ENCODE measurements at regions not wholly inside any gene's neighbourhood (a gene's known extent, or its start where the extent isn't known, plus 50 kb on each side); places are given as distances from the start of the nearest gene placed in this dataset.

DNA sequence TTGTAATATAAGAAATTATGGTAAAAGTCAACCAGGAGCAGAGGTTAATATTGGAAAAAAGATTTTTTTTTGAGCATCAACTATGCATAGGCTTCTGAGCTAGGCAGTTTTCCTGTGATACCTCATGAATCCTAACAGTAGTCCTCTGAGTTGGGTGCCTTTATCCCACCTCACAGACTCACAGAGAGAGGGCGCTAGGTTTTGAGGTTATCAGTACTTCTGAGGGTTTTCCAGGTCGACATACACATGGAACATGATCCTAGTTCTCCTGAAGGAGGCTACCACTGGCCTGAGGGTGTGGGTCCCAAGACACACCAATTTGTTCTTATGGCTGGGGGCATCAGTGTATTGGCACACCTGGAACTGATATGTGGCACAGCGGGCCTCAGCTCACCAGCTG, 358.8 kb upstream of the JAG1 start:
- no peaks in the 10 kb centered on the region for H3K9me3 ChIP-seq (ENCODE audit: control extremely low read depth in 1 of 5, control insufficient read depth in 4 of 5, insufficient read depth in 2 of 5, low read depth in 1 of 5, low read length in 4 of 5)
- H3K4me1 ChIP-seq (ENCODE audit: control extremely low read depth in 1 of 4, control insufficient read depth in 4 of 4, insufficient read depth in 4 of 4, low read length in 3 of 4), result no peaks in the 10 kb centered on the region
- no peaks in the 10 kb centered on the region for H3K36me3 ChIP-seq (ENCODE audit: control insufficient read depth in 4 of 4, insufficient read depth in 4 of 4, low read length in 3 of 4)
- no CpG with 5 or more reads among the region's 3 CpGs for WGBS (ENCODE audit: insufficient coverage)
- H3K27ac ChIP-seq (ENCODE audit: insufficient read depth in 1 of 2, low read depth in 1 of 2, low read length in 2 of 2, poor library complexity in 1 of 2, severe bottlenecking in 2 of 2), result no peak overlapping the region
- H3K27me3 ChIP-seq (replicated peaks in 2 of 5; ENCODE audit: control insufficient read depth in 4 of 5, insufficient read depth in 5 of 5, low read length in 4 of 5), result no peaks in the 10 kb centered on the region
- ChIA-PET CTCF (interaction anchor here (0.7 kb wide), 1 partner anchor 11 kb away, joined by 4 read pairs; no protein-coding TSS in a partner anchor), POLR2A (no interaction called here)
- no peak for DNase-seq
- H3K4me3 ChIP-seq (ENCODE audit: control insufficient read depth in 1 of 7, extremely low read depth in 1 of 7, insufficient read depth in 4 of 7, low read depth in 2 of 7, low read length in 6 of 7), result no peak overlapping the region

DNA sequence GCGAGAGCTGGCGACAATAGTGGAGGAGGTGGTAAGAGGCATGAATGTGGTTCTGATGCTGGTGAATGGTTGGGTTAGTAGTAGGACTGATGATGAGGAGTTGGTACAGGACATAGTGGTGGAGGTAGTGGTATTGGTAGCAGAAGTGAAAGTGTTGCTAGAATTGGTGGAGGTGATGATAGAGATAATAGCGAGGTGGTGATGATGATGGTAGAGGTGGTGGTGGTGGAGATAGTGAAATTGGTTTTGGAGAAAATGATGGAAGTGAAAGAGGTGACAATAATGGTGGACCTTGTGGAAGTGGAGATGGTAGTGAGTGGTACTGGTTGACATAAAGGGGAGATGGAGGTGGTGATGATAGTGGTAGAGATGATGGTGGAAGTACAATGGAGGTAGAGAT, 360.2 kb upstream of the JAG1 start:
- Histone ChIP-seq H3K27ac (ENCODE audit: insufficient read depth in 1 of 2, low read depth in 1 of 2, low read length in 2 of 2, poor library complexity in 1 of 2, severe bottlenecking in 2 of 2) (no peak overlapping the region), H3K4me1 (ENCODE audit: control extremely low read depth in 1 of 4, control insufficient read depth in 4 of 4, insufficient read depth in 4 of 4, low read length in 3 of 4) (no peaks in the 10 kb centered on the region), H3K27me3 (replicated peaks in 2 of 5; ENCODE audit: control insufficient read depth in 4 of 5, insufficient read depth in 5 of 5, low read length in 4 of 5) (no peaks in the 10 kb centered on the region), H3K4me3 (ENCODE audit: control insufficient read depth in 1 of 7, extremely low read depth in 1 of 7, insufficient read depth in 4 of 7, low read depth in 2 of 7, low read length in 6 of 7) (no peak overlapping the region), H3K9me3 (ENCODE audit: control extremely low read depth in 1 of 5, control insufficient read depth in 4 of 5, insufficient read depth in 2 of 5, low read depth in 1 of 5, low read length in 4 of 5) (no peaks in the 10 kb centered on the region), H3K36me3 (ENCODE audit: control insufficient read depth in 4 of 4, insufficient read depth in 4 of 4, low read length in 3 of 4) (no peaks in the 10 kb centered on the region)
- DNase-seq, result no peak
- POLR2A ChIA-PET, result no interaction called here
- WGBS (ENCODE audit: insufficient coverage), result 97% methylated on average over 3 of the region's 3 CpGs
- CTCF ChIA-PET, result no interaction called here

DNA sequence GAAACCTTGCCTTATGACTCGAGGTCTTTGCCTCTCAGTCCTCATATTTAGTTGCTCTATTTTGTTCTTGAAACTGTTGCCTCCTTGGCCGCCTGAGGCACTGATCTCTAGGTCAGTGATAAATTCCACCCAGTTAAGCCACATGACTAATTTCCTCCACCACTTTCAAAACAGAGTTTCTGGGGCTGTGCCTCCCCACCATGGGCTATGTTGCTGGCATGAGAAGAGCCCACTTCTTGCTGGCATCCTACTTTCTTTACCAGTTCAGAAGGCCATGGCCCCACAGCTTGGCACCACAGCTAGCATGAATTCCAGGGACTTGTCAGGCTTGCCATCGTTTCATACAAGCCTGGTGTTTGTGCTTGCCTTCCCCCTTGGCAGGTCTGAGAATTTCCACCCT, 361.4 kb upstream of the JAG1 start:
- H3K27ac ChIP-seq (ENCODE audit: insufficient read depth in 1 of 2, low read depth in 1 of 2, low read length in 2 of 2, poor library complexity in 1 of 2, severe bottlenecking in 2 of 2), result no peak overlapping the region
- no peaks in the 10 kb centered on the region for H3K27me3 ChIP-seq (replicated peaks in 2 of 5; ENCODE audit: control insufficient read depth in 4 of 5, insufficient read depth in 5 of 5, low read length in 4 of 5)
- DNase-seq, result no peak
- H3K9me3 ChIP-seq (ENCODE audit: control extremely low read depth in 1 of 5, control insufficient read depth in 4 of 5, insufficient read depth in 2 of 5, low read depth in 1 of 5, low read length in 4 of 5), result no peaks in the 10 kb centered on the region
- no peak overlapping the region for H3K4me3 ChIP-seq (ENCODE audit: control insufficient read depth in 1 of 7, extremely low read depth in 1 of 7, insufficient read depth in 4 of 7, low read depth in 2 of 7, low read length in 6 of 7)
- ChIA-PET CTCF (no interaction called here), POLR2A (no interaction called here)
- WGBS (ENCODE audit: insufficient coverage), result 94% methylated on average over 3 of the region's 3 CpGs
- no peaks in the 10 kb centered on the region for H3K36me3 ChIP-seq (ENCODE audit: control insufficient read depth in 4 of 4, insufficient read depth in 4 of 4, low read length in 3 of 4)
- no peaks in the 10 kb centered on the region for H3K4me1 ChIP-seq (ENCODE audit: control extremely low read depth in 1 of 4, control insufficient read depth in 4 of 4, insufficient read depth in 4 of 4, low read length in 3 of 4)

DNA sequence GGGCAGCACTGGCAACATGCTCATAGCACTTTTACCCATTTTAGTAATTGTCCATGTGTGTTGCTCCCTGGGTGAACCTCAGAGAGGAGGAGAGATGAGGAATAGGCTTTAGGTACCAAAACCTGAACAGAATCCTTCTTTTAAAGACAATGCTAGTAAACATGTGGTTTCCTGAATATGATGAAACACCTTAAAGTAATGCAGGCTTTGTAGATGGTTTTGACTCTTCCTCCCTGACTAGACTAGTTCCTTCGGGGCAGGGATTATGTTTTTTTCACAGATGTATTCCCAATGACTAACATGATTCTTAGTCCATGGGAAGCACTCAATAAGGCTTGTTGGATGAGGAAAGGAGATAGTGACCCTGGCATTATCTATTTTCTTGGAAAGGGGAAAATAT, 367.6 kb upstream of the JAG1 start:
- Histone ChIP-seq H3K27me3 (replicated peaks in 2 of 5; ENCODE audit: control insufficient read depth in 4 of 5, insufficient read depth in 5 of 5, low read length in 4 of 5) (no peaks in the 10 kb centered on the region), H3K4me3 (ENCODE audit: control insufficient read depth in 1 of 7, extremely low read depth in 1 of 7, insufficient read depth in 4 of 7, low read depth in 2 of 7, low read length in 6 of 7) (no peak overlapping the region), H3K27ac (ENCODE audit: insufficient read depth in 1 of 2, low read depth in 1 of 2, low read length in 2 of 2, poor library complexity in 1 of 2, severe bottlenecking in 2 of 2) (no peak overlapping the region), H3K9me3 (ENCODE audit: control extremely low read depth in 1 of 5, control insufficient read depth in 4 of 5, insufficient read depth in 2 of 5, low read depth in 1 of 5, low read length in 4 of 5) (no peaks in the 10 kb centered on the region), H3K36me3 (ENCODE audit: control insufficient read depth in 4 of 4, insufficient read depth in 4 of 4, low read length in 3 of 4) (no peaks in the 10 kb centered on the region), H3K4me1 (ENCODE audit: control extremely low read depth in 1 of 4, control insufficient read depth in 4 of 4, insufficient read depth in 4 of 4, low read length in 3 of 4) (no peaks in the 10 kb centered on the region)
- whole genome bisulfite sequencing (ENCODE audit: insufficient coverage), result no CpG with 5 or more reads among the region's 1 CpG
- no peak for DNase-seq
- ChIA-PET POLR2A (no interaction called here), CTCF (no interaction called here)

DNA sequence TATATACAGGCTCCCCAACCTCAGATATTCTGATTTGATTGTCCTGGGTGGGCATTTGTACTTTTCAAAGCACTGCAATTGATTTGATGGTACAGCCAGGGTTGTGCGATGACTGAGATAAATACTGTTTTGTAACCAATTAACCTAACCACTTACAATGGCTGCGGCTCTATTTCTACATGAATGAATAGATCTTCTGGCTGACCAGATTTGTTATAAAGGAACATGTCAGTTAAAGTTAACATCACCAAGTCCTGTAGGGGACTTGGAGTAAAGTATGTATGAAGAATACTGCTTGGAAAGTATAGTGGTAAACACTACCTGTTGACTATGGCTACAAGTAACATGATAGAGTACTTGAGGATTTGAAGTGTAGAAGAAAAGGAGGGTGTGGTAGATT, 369.2 kb upstream of the JAG1 start:
- H3K36me3 ChIP-seq (ENCODE audit: control insufficient read depth in 4 of 4, insufficient read depth in 4 of 4, low read length in 3 of 4), result no peaks in the 10 kb centered on the region
- no CpG with 5 or more reads among the region's 2 CpGs for WGBS (ENCODE audit: insufficient coverage)
- no peaks in the 10 kb centered on the region for H3K9me3 ChIP-seq (ENCODE audit: control extremely low read depth in 1 of 5, control insufficient read depth in 4 of 5, insufficient read depth in 2 of 5, low read depth in 1 of 5, low read length in 4 of 5)
- POLR2A ChIA-PET, result no interaction called here
- no peaks in the 10 kb centered on the region for H3K27me3 ChIP-seq (replicated peaks in 2 of 5; ENCODE audit: control insufficient read depth in 4 of 5, insufficient read depth in 5 of 5, low read length in 4 of 5)
- no peaks in the 10 kb centered on the region for H3K4me1 ChIP-seq (ENCODE audit: control extremely low read depth in 1 of 4, control insufficient read depth in 4 of 4, insufficient read depth in 4 of 4, low read length in 3 of 4)
- no peak overlapping the region for H3K27ac ChIP-seq (ENCODE audit: insufficient read depth in 1 of 2, low read depth in 1 of 2, low read length in 2 of 2, poor library complexity in 1 of 2, severe bottlenecking in 2 of 2)
- no peak for DNase-seq
- CTCF ChIA-PET, result no interaction called here
- no peak overlapping the region for H3K4me3 ChIP-seq (ENCODE audit: control insufficient read depth in 1 of 7, extremely low read depth in 1 of 7, insufficient read depth in 4 of 7, low read depth in 2 of 7, low read length in 6 of 7)

DNA sequence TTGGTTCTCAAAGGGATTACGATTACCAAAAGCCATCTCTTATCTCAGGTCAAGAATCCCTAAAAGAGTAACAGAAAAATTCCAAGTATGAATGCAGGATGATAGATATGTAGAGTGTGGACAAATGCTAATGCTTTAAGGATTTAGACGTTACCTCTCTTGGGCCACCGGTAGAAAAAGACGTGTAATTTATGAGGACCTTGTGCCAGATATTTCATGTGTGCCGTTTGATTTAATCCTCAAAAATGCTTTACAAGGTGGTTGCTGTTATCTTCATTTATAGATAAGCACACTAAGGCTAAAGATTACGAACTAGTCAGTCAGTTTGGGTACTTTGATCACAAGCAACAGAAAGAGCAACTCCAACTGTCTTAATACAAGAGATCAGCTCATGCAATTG, 370.8 kb upstream of the JAG1 start:
- Histone ChIP-seq H3K9me3 (ENCODE audit: control extremely low read depth in 1 of 5, control insufficient read depth in 4 of 5, insufficient read depth in 2 of 5, low read depth in 1 of 5, low read length in 4 of 5) (no peaks in the 10 kb centered on the region), H3K4me1 (ENCODE audit: control extremely low read depth in 1 of 4, control insufficient read depth in 4 of 4, insufficient read depth in 4 of 4, low read length in 3 of 4) (no peaks in the 10 kb centered on the region), H3K4me3 (ENCODE audit: control insufficient read depth in 1 of 7, extremely low read depth in 1 of 7, insufficient read depth in 4 of 7, low read depth in 2 of 7, low read length in 6 of 7) (no peak overlapping the region), H3K27ac (ENCODE audit: insufficient read depth in 1 of 2, low read depth in 1 of 2, low read length in 2 of 2, poor library complexity in 1 of 2, severe bottlenecking in 2 of 2) (no peak overlapping the region), H3K27me3 (replicated peaks in 2 of 5; ENCODE audit: control insufficient read depth in 4 of 5, insufficient read depth in 5 of 5, low read length in 4 of 5) (no peaks in the 10 kb centered on the region), H3K36me3 (ENCODE audit: control insufficient read depth in 4 of 4, insufficient read depth in 4 of 4, low read length in 3 of 4) (no peaks in the 10 kb centered on the region)
- WGBS (ENCODE audit: insufficient coverage), result 100% methylated on average over 3 of the region's 6 CpGs
- ChIA-PET POLR2A (no interaction called here), CTCF (no interaction called here)
- no peak for DNase-seq

DNA sequence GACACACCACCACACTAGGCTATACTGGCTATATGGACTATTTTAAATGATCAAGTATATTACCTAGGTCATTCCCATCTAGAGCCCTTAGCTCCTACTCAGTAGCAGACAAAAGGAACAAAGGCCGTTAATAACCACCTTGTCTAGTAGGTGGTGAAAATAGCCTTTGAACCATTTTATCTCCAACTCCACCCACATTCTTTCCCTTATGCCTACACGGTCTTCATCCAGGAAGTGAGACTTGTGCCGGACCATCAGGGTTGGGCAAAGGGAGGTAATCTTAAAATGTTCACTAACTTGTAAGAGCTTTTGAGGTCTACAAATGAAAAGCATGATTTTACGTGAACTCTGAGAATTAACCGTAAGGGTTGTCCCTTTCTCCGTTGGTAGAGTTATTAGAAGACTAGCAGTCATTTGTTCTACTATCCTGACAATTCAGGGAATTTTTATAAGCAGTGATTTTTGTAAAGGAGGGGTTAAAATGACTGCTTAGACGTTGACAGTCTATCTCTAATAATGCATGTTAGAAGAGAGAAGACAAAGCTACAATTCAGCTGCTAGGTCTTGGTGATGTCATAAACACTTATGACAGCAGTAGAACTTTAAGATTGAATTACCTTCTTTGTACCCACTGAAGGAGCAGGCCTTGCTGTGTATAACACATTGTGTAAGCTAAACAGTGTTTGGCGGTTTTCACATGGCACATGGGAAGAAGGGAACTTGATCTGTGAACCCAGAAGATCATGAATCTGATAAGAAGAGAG, 371.8 kb upstream of the JAG1 start:
- WGBS (ENCODE audit: insufficient coverage), result 89% methylated on average over 6 of the region's 8 CpGs
- ChIA-PET CTCF (no interaction called here), POLR2A (no interaction called here)
- Histone ChIP-seq H3K4me3 (ENCODE audit: control insufficient read depth in 1 of 7, extremely low read depth in 1 of 7, insufficient read depth in 4 of 7, low read depth in 2 of 7, low read length in 6 of 7) (no peak overlapping the region), H3K9me3 (ENCODE audit: control extremely low read depth in 1 of 5, control insufficient read depth in 4 of 5, insufficient read depth in 2 of 5, low read depth in 1 of 5, low read length in 4 of 5) (no peaks in the 10 kb centered on the region), H3K4me1 (ENCODE audit: control extremely low read depth in 1 of 4, control insufficient read depth in 4 of 4, insufficient read depth in 4 of 4, low read length in 3 of 4) (no peaks in the 10 kb centered on the region), H3K27me3 (replicated peaks in 2 of 5; ENCODE audit: control insufficient read depth in 4 of 5, insufficient read depth in 5 of 5, low read length in 4 of 5) (no peaks in the 10 kb centered on the region), H3K27ac (ENCODE audit: insufficient read depth in 1 of 2, low read depth in 1 of 2, low read length in 2 of 2, poor library complexity in 1 of 2, severe bottlenecking in 2 of 2) (no peak overlapping the region), H3K36me3 (ENCODE audit: control insufficient read depth in 4 of 4, insufficient read depth in 4 of 4, low read length in 3 of 4) (no peaks in the 10 kb centered on the region)
- DNase-seq, result no peak
